GM13977 (cell line): ENCODE measurements at regions not wholly inside any gene's neighbourhood (a gene's known extent, or its start where the extent isn't known, plus 50 kb on each side); places are given as distances from the start of the nearest gene placed in this dataset.

Experiments used
- DNase-seq: peaks from one replicate; pipeline ENCODE4 v3.0.0; 2012; ENCODE audit warnings: low spot score
- in situ Hi-C: fragments of 300-500 bp; cut with MboI; formaldehyde crosslinking; loops from one replicate; pipeline ENCODE4 v1.12.0; 2022; ENCODE audit warnings: low sequenced_read_pairs, low pct_unique_long_range_greater_than_20kb, mixed read lengths, inconsistent platforms; ENCODE audit not compliant: unreplicated experiment
- TF ChIP-seq, protein P1 (sequence below): IDR thresholded peaks from 2 replicates; pipeline ENCODE4 v1.5.1; 2012; ENCODE audit warnings: mild to moderate bottlenecking, control low read depth; ENCODE audit not compliant: insufficient read depth; ENCODE audit errors: extremely low read depth, missing control alignments

DNA sequence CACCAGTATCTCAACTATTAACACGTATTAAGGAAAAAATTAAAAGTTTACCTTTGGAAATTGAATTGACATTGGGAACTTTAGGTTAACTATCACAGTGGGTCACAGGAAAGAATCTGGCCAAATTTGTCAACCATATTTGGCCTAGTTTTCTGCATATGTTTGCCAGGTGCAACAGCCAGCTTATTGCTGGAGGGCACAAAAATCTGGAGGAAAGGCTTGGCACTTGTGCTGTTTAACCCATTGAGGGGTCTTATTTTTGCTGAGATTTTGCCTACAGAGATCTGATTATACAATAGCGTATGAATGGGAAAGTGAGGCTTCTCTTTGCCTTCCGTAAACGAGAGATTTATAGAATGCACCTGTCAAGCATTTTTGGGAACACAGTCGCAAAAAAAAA, 190.4 kb downstream of the PRL start:
- no peak for DNase-seq
- in situ Hi-C loops: no loop called here
- TF ChIP-seq, protein P1, sequence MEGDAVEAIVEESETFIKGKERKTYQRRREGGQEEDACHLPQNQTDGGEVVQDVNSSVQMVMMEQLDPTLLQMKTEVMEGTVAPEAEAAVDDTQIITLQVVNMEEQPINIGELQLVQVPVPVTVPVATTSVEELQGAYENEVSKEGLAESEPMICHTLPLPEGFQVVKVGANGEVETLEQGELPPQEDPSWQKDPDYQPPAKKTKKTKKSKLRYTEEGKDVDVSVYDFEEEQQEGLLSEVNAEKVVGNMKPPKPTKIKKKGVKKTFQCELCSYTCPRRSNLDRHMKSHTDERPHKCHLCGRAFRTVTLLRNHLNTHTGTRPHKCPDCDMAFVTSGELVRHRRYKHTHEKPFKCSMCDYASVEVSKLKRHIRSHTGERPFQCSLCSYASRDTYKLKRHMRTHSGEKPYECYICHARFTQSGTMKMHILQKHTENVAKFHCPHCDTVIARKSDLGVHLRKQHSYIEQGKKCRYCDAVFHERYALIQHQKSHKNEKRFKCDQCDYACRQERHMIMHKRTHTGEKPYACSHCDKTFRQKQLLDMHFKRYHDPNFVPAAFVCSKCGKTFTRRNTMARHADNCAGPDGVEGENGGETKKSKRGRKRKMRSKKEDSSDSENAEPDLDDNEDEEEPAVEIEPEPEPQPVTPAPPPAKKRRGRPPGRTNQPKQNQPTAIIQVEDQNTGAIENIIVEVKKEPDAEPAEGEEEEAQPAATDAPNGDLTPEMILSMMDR: no peak

DNA sequence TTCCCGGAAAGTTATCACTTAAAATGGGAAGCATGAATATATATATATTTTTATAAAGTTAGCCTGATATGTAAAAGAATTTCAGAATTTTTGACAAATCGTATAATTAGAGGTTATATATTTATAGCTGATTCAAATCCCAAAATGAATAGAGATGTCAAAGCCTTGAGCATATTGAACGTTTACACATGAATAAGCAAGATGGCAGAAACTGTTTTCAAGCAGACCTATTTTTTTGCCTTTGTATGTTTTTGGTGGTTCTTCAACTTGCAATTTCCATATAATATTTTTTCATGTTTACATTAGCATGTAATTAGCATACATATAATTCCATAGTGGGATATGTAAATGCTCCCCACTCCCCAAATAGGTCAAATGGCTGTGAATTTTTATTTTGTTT, 189.9 kb downstream of the PRL start:
- TF ChIP-seq, protein P1: no peak
- in situ Hi-C loops: no loop called here
- no peak for DNase-seq

GRCh38 chr6:22108199-22108598, 188.6 kb downstream of the PRL start:
- in situ Hi-C loops: no loop called here
- no peak for DNase-seq
- TF ChIP-seq, protein P1: no peak

- DNase-seq: no peak
- in situ Hi-C loops: no loop called here
- TF ChIP-seq, protein P1: no peak
Measured at GRCh38 chr6:22110061-22110460, 186.8 kb downstream of the PRL start.

GRCh38 chr6:22112461-22112860, 184.4 kb downstream of the PRL start:
- no peak for DNase-seq
- TF ChIP-seq, protein P1: no peak
- in situ Hi-C loops: no loop called here

GRCh38 chr6:22113026-22113766, 183.6 kb downstream of the PRL start:
- in situ Hi-C loops: no loop called here
- no peak for DNase-seq
- TF ChIP-seq, protein P1: no peak

- DNase-seq: no peak
- in situ Hi-C loops: no loop called here
- TF ChIP-seq, protein P1: no peak
Measured at GRCh38 chr6:22115559-22115958, 181.3 kb downstream of the PRL start.
